ENCODE measurements at regions not wholly inside any gene's neighbourhood (a gene's known extent, or its start where the extent isn't known, plus 50 kb on each side); places are given as distances from the start of the nearest gene placed in this dataset.

GRCh38 chr21:26412885-26413284 is 160.2 kb downstream of the CYYR1 start:
- DNase-seq = no peak

GRCh38 chr21:26409735-26410134 is 163.4 kb downstream of the CYYR1 start:
- DNase-seq = no peak

- no peak for DNase-seq
Measured at GRCh38 chr21:26408511-26408910, 164.6 kb downstream of the CYYR1 start.

- DNase-seq = no peak
Measured at GRCh38 chr21:26406526-26406925, 166.6 kb downstream of the CYYR1 start.

- no peak for DNase-seq
Measured at GRCh38 chr21:26405735-26406361, 167.2 kb downstream of the CYYR1 start.

- DNase-seq = no peak
Measured at GRCh38 chr21:26405071-26405470, 168.0 kb downstream of the CYYR1 start.

GRCh38 chr21:26404288-26404687 is 168.8 kb downstream of the CYYR1 start:
- no peak for DNase-seq

GRCh38 chr21:26403321-26403720 is 169.8 kb downstream of the CYYR1 start:
- DNase-seq = no peak

- no peak for DNase-seq
Measured at GRCh38 chr21:26397545-26397944, 175.5 kb downstream of the CYYR1 start.

- DNase-seq = no peak
Measured at GRCh38 chr21:26394341-26394740, 178.7 kb downstream of the CYYR1 start.

GRCh38 chr21:26391166-26391565 is 181.9 kb downstream of the CYYR1 start:
- no peak for DNase-seq

- no peak for DNase-seq
Measured at GRCh38 chr21:26389971-26390641, 183.0 kb downstream of the CYYR1 start.

- no peak for DNase-seq
Measured at GRCh38 chr21:26388731-26389231, 184.3 kb downstream of the CYYR1 start.

- no peak for DNase-seq
Measured at GRCh38 chr21:26385721-26386120, 187.4 kb downstream of the CYYR1 start.

- no peak for DNase-seq
Measured at GRCh38 chr21:26379561-26379960, 193.5 kb downstream of the CYYR1 start.

- DNase-seq = no peak
Measured at GRCh38 chr21:26377111-26377694, 195.9 kb downstream of the CYYR1 start.

GRCh38 chr21:26374817-26375216 is 198.3 kb downstream of the CYYR1 start:
- no peak for DNase-seq

GRCh38 chr21:26368591-26369320 is 198.2 kb upstream of the APP start:
- no peak for DNase-seq

GRCh38 chr21:26366781-26367180 is 196.2 kb upstream of the APP start:
- no peak for DNase-seq

GRCh38 chr21:26365849-26366248 is 195.3 kb upstream of the APP start:
- DNase-seq = no peak

GRCh38 chr21:26351661-26352060 is 181.1 kb upstream of the APP start:
- no peak for DNase-seq

GRCh38 chr21:26332867-26333266 is 162.3 kb upstream of the APP start:
- no peak for DNase-seq
